ENCODE measurements at regions not wholly inside any gene's neighbourhood (a gene's known extent, or its start where the extent isn't known, plus 50 kb on each side); places are given as distances from the start of the nearest gene placed in this dataset.

- intact Hi-C loops (cut with micrococcal nuclease) (no loop called here), dilution Hi-C loops (cut with MboI; ENCODE audit: extremely low pct_ligation_motif_present, low sequenced_read_pairs) (no loop called here)
- no peaks in the 10 kb centered on the region for H3K27me3 ChIP-seq (ENCODE audit: control insufficient read depth in 2 of 2, insufficient read depth in 2 of 2, low read length in 2 of 2)
- BruUV-seq (replicated peaks) = no TSS peak
- H3K9ac ChIP-seq (replicated peaks; ENCODE audit: extremely low read depth, insufficient read depth, low read length) = no peak overlapping the region
- TF ChIP-seq EZH2 (IDR thresholded peaks at IDR 0.05; ENCODE audit: borderline replicate concordance, low read depth, low read length, severe bottlenecking) = no peak
- no peaks in the 10 kb centered on the region for H3K79me2 ChIP-seq (ENCODE audit: control insufficient read depth, insufficient read depth, low read length)
- ChIA-PET POLR2A (no interaction called here), CTCF (interaction anchor here (0.6 kb wide), 1 partner anchor 1843 kb away, joined by 3 read pairs; no protein-coding TSS in a partner anchor)
- H3K9me1 ChIP-seq (replicated peaks; ENCODE audit: control insufficient read depth, extremely low read depth, insufficient read depth, low read length) = no peaks in the 10 kb centered on the region
- no peaks in the 10 kb centered on the region for H3K9me3 ChIP-seq (replicated peaks; ENCODE audit: control insufficient read depth, insufficient read depth, low read length)
- H3K27ac ChIP-seq (ENCODE audit: insufficient read depth, low read depth, low read length) = no peak overlapping the region
- no peaks in the 10 kb centered on the region for H3K36me3 ChIP-seq (ENCODE audit: control insufficient read depth in 2 of 2, extremely low read depth in 1 of 2, insufficient read depth in 2 of 2, low read length in 2 of 2)
- no peaks in the 10 kb centered on the region for H4K20me1 ChIP-seq (replicated peaks; ENCODE audit: control insufficient read depth, extremely low read depth, insufficient read depth, low read length)
- DNase-seq (ENCODE audit: low read depth, low spot score) = no peak
- H3K4me2 ChIP-seq (ENCODE audit: insufficient read depth, low read length) = no peak overlapping the region
- no peak overlapping the region for H3K4me3 ChIP-seq (replicated peaks in 1 of 3; ENCODE audit: insufficient read depth in 1 of 3, low read depth in 1 of 3, low read length in 3 of 3)
- H3K4me1 ChIP-seq (ENCODE audit: control insufficient read depth, extremely low read depth, insufficient read depth, low read length) = no peaks in the 10 kb centered on the region
- no peak for FAIRE-seq
- no peak overlapping the region for H2AFZ ChIP-seq (ENCODE audit: low read depth, low read length)
Measured at GRCh38 chr4:71268166-71268565, 70.7 kb upstream of the SLC4A4 start.

- H3K4me2 ChIP-seq (ENCODE audit: insufficient read depth, low read length) = no peak overlapping the region
- H2AFZ ChIP-seq (ENCODE audit: low read depth, low read length) = no peak overlapping the region
- ChIA-PET CTCF (no interaction called here), POLR2A (no interaction called here)
- no peak overlapping the region for H3K9ac ChIP-seq (replicated peaks; ENCODE audit: extremely low read depth, insufficient read depth, low read length)
- no peaks in the 10 kb centered on the region for H4K20me1 ChIP-seq (replicated peaks; ENCODE audit: control insufficient read depth, extremely low read depth, insufficient read depth, low read length)
- no peaks in the 10 kb centered on the region for H3K4me1 ChIP-seq (ENCODE audit: control insufficient read depth, extremely low read depth, insufficient read depth, low read length)
- H3K27me3 ChIP-seq (ENCODE audit: control insufficient read depth in 2 of 2, insufficient read depth in 2 of 2, low read length in 2 of 2) = no peaks in the 10 kb centered on the region
- BruUV-seq (replicated peaks) = no TSS peak
- no peaks in the 10 kb centered on the region for H3K79me2 ChIP-seq (ENCODE audit: control insufficient read depth, insufficient read depth, low read length)
- dilution Hi-C loops (cut with MboI; ENCODE audit: extremely low pct_ligation_motif_present, low sequenced_read_pairs) = no loop called here
- no peaks in the 10 kb centered on the region for H3K9me1 ChIP-seq (replicated peaks; ENCODE audit: control insufficient read depth, extremely low read depth, insufficient read depth, low read length)
- intact Hi-C loops (cut with micrococcal nuclease) = no loop called here
- FAIRE-seq = no peak
- TF ChIP-seq POLR2AphosphoS5 (IDR thresholded peaks at IDR 0.05; ENCODE audit: insufficient read depth, low read depth, low read length) = no peak
- no peak for TF ChIP-seq FOS (IDR thresholded peaks at IDR 0.05; ENCODE audit: borderline replicate concordance, insufficient read depth, low read length)
- TF ChIP-seq MYC (IDR thresholded peaks at IDR 0.05; ENCODE audit: low read depth, low read length) = no peak
- no peak for TF ChIP-seq POLR2A (IDR thresholded peaks at IDR 0.05; ENCODE audit: low read depth, low read length)
- TF ChIP-seq EZH2 (IDR thresholded peaks at IDR 0.05; ENCODE audit: borderline replicate concordance, low read depth, low read length, severe bottlenecking) = no peak
- TF ChIP-seq JUN (IDR thresholded peaks at IDR 0.05; ENCODE audit: borderline replicate concordance, insufficient read depth, insufficient read length, low read depth) = no peak
- no peak for TF ChIP-seq MAX (IDR thresholded peaks at IDR 0.05; ENCODE audit: insufficient read depth, insufficient read length)
- TF ChIP-seq GATA2 (IDR thresholded peaks at IDR 0.05; ENCODE audit: insufficient read depth, insufficient read length, low read depth, low read length) = no peak
- TF ChIP-seq CTCF (IDR thresholded peaks at IDR 0.05; ENCODE audit: extremely low read depth in 1 of 2, insufficient read depth in 1 of 2, low read depth in 1 of 2, low read length in 2 of 2) = no peak
- DNase-seq (ENCODE audit: low read depth, low spot score) = no peak
- no peaks in the 10 kb centered on the region for H3K36me3 ChIP-seq (ENCODE audit: control insufficient read depth in 2 of 2, extremely low read depth in 1 of 2, insufficient read depth in 2 of 2, low read length in 2 of 2)
- no peak overlapping the region for H3K4me3 ChIP-seq (replicated peaks in 1 of 3; ENCODE audit: insufficient read depth in 1 of 3, low read depth in 1 of 3, low read length in 3 of 3)
- H3K27ac ChIP-seq (ENCODE audit: insufficient read depth, low read depth, low read length) = no peak overlapping the region
- no peaks in the 10 kb centered on the region for H3K9me3 ChIP-seq (replicated peaks; ENCODE audit: control insufficient read depth, insufficient read depth, low read length)
Measured at GRCh38 chr4:71269233-71269632, 69.6 kb upstream of the SLC4A4 start.

All from endothelial cell of umbilical vein (primary cell).